Skeletal muscle tissue (tissue), 3 donors: ENCODE measurements at regions not wholly inside any gene's neighbourhood (a gene's known extent, or its start where the extent isn't known, plus 50 kb on each side); places are given as distances from the start of the nearest gene placed in this dataset.

ENCODE experiments used
- H3K27ac ChIP-seq: one replicate; pipeline ENCODE4 v1.7.0; 2013; ENCODE audit warnings: mild to moderate bottlenecking, low read depth, low read length, inconsistent platforms
- H3K27me3 ChIP-seq, 3 donors: one replicate each; pipeline ENCODE4 v1.7.0; 2013; ENCODE audit warnings: low read length in 3 of 3; ENCODE audit not compliant: control insufficient read depth in 3 of 3, insufficient read depth in 3 of 3
- H3K36me3 ChIP-seq, 3 donors: one replicate each; pipeline ENCODE4 v1.7.0; 2013; ENCODE audit warnings: low read length in 3 of 3; ENCODE audit not compliant: control insufficient read depth in 3 of 3, insufficient read depth in 3 of 3
- H3K4me1 ChIP-seq, 3 donors: one replicate each; pipeline ENCODE4 v1.7.0; 2013; ENCODE audit warnings: low read length in 3 of 3, mild to moderate bottlenecking in 3 of 3; ENCODE audit not compliant: control insufficient read depth in 3 of 3, insufficient read depth in 3 of 3
- H3K4me3 ChIP-seq, 3 donors: one replicate each; pipeline ENCODE4 v1.7.0; 2013; ENCODE audit warnings: low read length in 3 of 3
- H3K9ac ChIP-seq, 3 donors: one replicate each; pipeline ENCODE4 v1.7.0; 2013; ENCODE audit warnings: low read length in 3 of 3, mild to moderate bottlenecking in 3 of 3, moderate library complexity in 2 of 3, low read depth in 1 of 3
- H3K9me3 ChIP-seq, 3 donors: one replicate each; pipeline ENCODE4 v1.7.0; 2013; ENCODE audit warnings: low read length in 3 of 3; ENCODE audit not compliant: control insufficient read depth in 3 of 3
- donor health status: Osteomylitis.

- peaks cover 0 to 3% (median 3%) of the 10 kb centered on the region in 3 donors for H3K9me3 ChIP-seq
- H3K27ac ChIP-seq = no peak overlapping the region
- no peaks in the 10 kb centered on the region for H3K36me3 ChIP-seq
- H3K4me3 ChIP-seq = no peak overlapping the region
- no peaks in the 10 kb centered on the region for H3K27me3 ChIP-seq
- H3K4me1 ChIP-seq = no peaks in the 10 kb centered on the region
- no peak overlapping the region for H3K9ac ChIP-seq
These were observed 598.4 kb upstream of the MARCKS start for GRCh38 chr6:113258771-113259170.

- Histone ChIP-seq H3K9me3 (peaks cover 4 to 24% (median 4%) of the 10 kb centered on the region in 3 donors), H3K36me3 (no peaks in the 10 kb centered on the region), H3K27ac (no peak overlapping the region), H3K27me3 (no peaks in the 10 kb centered on the region), H3K4me3 (no peak overlapping the region), H3K4me1 (no peaks in the 10 kb centered on the region), H3K9ac (no peak overlapping the region)
These were observed 585.7 kb upstream of the MARCKS start for GRCh38 chr6:113271437-113271836.

- Histone ChIP-seq H3K9me3 (no peaks in the 10 kb centered on the region), H3K4me1 (no peaks in the 10 kb centered on the region), H3K4me3 (no peak overlapping the region), H3K9ac (no peak overlapping the region), H3K27me3 (no peaks in the 10 kb centered on the region), H3K27ac (no peak overlapping the region), H3K36me3 (no peaks in the 10 kb centered on the region)
These were observed 580.5 kb upstream of the MARCKS start for GRCh38 chr6:113276601-113277000.

- Histone ChIP-seq H3K27me3 (no peaks in the 10 kb centered on the region), H3K27ac (no peak overlapping the region), H3K4me3 (no peak overlapping the region), H3K36me3 (no peaks in the 10 kb centered on the region), H3K4me1 (no peaks in the 10 kb centered on the region), H3K9me3 (no peaks in the 10 kb centered on the region), H3K9ac (no peak overlapping the region)
These were observed 580.0 kb upstream of the MARCKS start for GRCh38 chr6:113277111-113277510.

- Histone ChIP-seq H3K36me3 (no peaks in the 10 kb centered on the region), H3K9ac (no peak overlapping the region), H3K9me3 (no peaks in the 10 kb centered on the region), H3K4me3 (no peak overlapping the region), H3K27ac (no peak overlapping the region), H3K27me3 (no peaks in the 10 kb centered on the region), H3K4me1 (no peaks in the 10 kb centered on the region)
These were observed 576.1 kb upstream of the MARCKS start for GRCh38 chr6:113281014-113281413.

- Histone ChIP-seq H3K4me3 (no peak overlapping the region), H3K36me3 (no peaks in the 10 kb centered on the region), H3K9ac (no peak overlapping the region), H3K27ac (no peak overlapping the region), H3K27me3 (no peaks in the 10 kb centered on the region), H3K9me3 (no peaks in the 10 kb centered on the region), H3K4me1 (no peaks in the 10 kb centered on the region)
These were observed 575.7 kb upstream of the MARCKS start for GRCh38 chr6:113281431-113281830.

- Histone ChIP-seq H3K36me3 (no peaks in the 10 kb centered on the region), H3K4me3 (no peak overlapping the region), H3K9me3 (no peaks in the 10 kb centered on the region)
These were observed 569.7 kb upstream of the MARCKS start for GRCh38 chr6:113287396-113287795.

GRCh38 chr6:113288409-113288808, 568.7 kb upstream of the MARCKS start:
- no peaks in the 10 kb centered on the region for H3K27me3 ChIP-seq
- no peak overlapping the region for H3K27ac ChIP-seq
- no peaks in the 10 kb centered on the region for H3K9me3 ChIP-seq
- H3K9ac ChIP-seq = no peak overlapping the region
- no peaks in the 10 kb centered on the region for H3K36me3 ChIP-seq
- no peaks in the 10 kb centered on the region for H3K4me1 ChIP-seq
- no peak overlapping the region for H3K4me3 ChIP-seq

More at GRCh38 chr6:113287396-113287795, 569.7 kb upstream of the MARCKS start:
- Histone ChIP-seq H3K9ac (no peak overlapping the region), H3K27me3 (no peaks in the 10 kb centered on the region), H3K27ac (no peak overlapping the region), H3K4me1 (no peaks in the 10 kb centered on the region)

GRCh38 chr6:113289166-113289565, 568.0 kb upstream of the MARCKS start:
- Histone ChIP-seq H3K9me3 (no peaks in the 10 kb centered on the region), H3K36me3 (no peaks in the 10 kb centered on the region), H3K27ac (no peak overlapping the region), H3K4me1 (no peaks in the 10 kb centered on the region), H3K9ac (no peak overlapping the region), H3K4me3 (no peak overlapping the region), H3K27me3 (no peaks in the 10 kb centered on the region)

- H3K36me3 ChIP-seq = no peaks in the 10 kb centered on the region
- no peaks in the 10 kb centered on the region for H3K4me1 ChIP-seq
- H3K4me3 ChIP-seq = no peak overlapping the region
- no peaks in the 10 kb centered on the region for H3K9me3 ChIP-seq
- H3K27ac ChIP-seq = no peak overlapping the region
- H3K27me3 ChIP-seq = no peaks in the 10 kb centered on the region
- no peak overlapping the region for H3K9ac ChIP-seq
These were observed 566.5 kb upstream of the MARCKS start for GRCh38 chr6:113290684-113291083.
